ENCODE measurements at regions not wholly inside any gene's neighbourhood (a gene's known extent, or its start where the extent isn't known, plus 50 kb on each side); places are given as distances from the start of the nearest gene placed in this dataset.

DNA sequence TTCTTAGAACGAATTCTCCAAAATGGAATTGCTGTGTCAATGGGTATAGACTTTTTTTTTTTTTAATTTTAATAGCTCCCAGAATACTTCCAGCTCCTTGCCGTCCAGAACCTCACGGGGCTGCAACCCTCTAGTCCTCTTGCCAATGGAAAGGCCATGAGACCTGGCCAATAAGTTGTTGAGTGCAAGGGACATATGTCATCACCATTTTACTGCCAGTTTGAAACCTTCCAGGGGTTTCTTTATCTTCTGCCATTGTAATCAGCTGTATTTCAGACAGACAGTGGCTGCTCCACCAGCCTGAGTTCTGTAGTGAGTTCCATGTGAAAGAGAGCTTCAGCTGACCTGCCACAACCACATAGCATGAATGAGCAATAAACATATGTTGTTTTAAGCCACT, 95.0 kb upstream of the PTPRG start:
- TF ChIP-seq, protein P1, sequence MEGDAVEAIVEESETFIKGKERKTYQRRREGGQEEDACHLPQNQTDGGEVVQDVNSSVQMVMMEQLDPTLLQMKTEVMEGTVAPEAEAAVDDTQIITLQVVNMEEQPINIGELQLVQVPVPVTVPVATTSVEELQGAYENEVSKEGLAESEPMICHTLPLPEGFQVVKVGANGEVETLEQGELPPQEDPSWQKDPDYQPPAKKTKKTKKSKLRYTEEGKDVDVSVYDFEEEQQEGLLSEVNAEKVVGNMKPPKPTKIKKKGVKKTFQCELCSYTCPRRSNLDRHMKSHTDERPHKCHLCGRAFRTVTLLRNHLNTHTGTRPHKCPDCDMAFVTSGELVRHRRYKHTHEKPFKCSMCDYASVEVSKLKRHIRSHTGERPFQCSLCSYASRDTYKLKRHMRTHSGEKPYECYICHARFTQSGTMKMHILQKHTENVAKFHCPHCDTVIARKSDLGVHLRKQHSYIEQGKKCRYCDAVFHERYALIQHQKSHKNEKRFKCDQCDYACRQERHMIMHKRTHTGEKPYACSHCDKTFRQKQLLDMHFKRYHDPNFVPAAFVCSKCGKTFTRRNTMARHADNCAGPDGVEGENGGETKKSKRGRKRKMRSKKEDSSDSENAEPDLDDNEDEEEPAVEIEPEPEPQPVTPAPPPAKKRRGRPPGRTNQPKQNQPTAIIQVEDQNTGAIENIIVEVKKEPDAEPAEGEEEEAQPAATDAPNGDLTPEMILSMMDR (IDR thresholded peaks at IDR 0.05 in 2 of 3, conservative IDR thresholded peaks at IDR 0.05 in 1 of 3; ENCODE audit: control insufficient read depth in 2 of 3, extremely low read depth in 1 of 3, insufficient read depth in 1 of 3, low read depth in 3 of 3, low read length in 3 of 3) = no peak
- TF ChIP-seq EP300 (IDR thresholded peaks at IDR 0.05; ENCODE audit: borderline replicate concordance in 1 of 2, control insufficient read depth in 1 of 2, low read depth in 2 of 2, low read length in 2 of 2) (no peak), STAT1 (conservative IDR thresholded peaks at IDR 0.05) (no peak), KDM1A (IDR thresholded peaks at IDR 0.05; ENCODE audit: borderline replicate concordance) (no peak), ZZZ3 (IDR thresholded peaks at IDR 0.05; ENCODE audit: control insufficient read depth, insufficient read length, low read depth) (no peak), NR2C2 (IDR thresholded peaks at IDR 0.05; ENCODE audit: borderline replicate concordance, control insufficient read depth, insufficient read length, low read depth) (no peak), NFYB (IDR thresholded peaks at IDR 0.05; ENCODE audit: insufficient read depth, low read depth, low read length) (no peak), TCF12 (IDR thresholded peaks at IDR 0.05; ENCODE audit: low read depth, low read length) (no peak), BRCA1 (IDR thresholded peaks at IDR 0.05; ENCODE audit: low read depth, low read length) (no peak), TAF1 (IDR thresholded peaks at IDR 0.05; ENCODE audit: borderline replicate concordance, low read depth, low read length) (no peak), RAD21 (IDR thresholded peaks at IDR 0.05; ENCODE audit: insufficient read depth, low read depth, low read length) (no peak)
- TF ChIP-seq, protein P2, sequence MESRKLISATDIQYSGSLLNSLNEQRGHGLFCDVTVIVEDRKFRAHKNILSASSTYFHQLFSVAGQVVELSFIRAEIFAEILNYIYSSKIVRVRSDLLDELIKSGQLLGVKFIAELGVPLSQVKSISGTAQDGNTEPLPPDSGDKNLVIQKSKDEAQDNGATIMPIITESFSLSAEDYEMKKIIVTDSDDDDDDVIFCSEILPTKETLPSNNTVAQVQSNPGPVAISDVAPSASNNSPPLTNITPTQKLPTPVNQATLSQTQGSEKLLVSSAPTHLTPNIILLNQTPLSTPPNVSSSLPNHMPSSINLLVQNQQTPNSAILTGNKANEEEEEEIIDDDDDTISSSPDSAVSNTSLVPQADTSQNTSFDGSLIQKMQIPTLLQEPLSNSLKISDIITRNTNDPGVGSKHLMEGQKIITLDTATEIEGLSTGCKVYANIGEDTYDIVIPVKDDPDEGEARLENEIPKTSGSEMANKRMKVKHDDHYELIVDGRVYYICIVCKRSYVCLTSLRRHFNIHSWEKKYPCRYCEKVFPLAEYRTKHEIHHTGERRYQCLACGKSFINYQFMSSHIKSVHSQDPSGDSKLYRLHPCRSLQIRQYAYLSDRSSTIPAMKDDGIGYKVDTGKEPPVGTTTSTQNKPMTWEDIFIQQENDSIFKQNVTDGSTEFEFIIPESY (IDR thresholded peaks at IDR 0.05) = no peak
- TF ChIP-seq, protein P3, sequence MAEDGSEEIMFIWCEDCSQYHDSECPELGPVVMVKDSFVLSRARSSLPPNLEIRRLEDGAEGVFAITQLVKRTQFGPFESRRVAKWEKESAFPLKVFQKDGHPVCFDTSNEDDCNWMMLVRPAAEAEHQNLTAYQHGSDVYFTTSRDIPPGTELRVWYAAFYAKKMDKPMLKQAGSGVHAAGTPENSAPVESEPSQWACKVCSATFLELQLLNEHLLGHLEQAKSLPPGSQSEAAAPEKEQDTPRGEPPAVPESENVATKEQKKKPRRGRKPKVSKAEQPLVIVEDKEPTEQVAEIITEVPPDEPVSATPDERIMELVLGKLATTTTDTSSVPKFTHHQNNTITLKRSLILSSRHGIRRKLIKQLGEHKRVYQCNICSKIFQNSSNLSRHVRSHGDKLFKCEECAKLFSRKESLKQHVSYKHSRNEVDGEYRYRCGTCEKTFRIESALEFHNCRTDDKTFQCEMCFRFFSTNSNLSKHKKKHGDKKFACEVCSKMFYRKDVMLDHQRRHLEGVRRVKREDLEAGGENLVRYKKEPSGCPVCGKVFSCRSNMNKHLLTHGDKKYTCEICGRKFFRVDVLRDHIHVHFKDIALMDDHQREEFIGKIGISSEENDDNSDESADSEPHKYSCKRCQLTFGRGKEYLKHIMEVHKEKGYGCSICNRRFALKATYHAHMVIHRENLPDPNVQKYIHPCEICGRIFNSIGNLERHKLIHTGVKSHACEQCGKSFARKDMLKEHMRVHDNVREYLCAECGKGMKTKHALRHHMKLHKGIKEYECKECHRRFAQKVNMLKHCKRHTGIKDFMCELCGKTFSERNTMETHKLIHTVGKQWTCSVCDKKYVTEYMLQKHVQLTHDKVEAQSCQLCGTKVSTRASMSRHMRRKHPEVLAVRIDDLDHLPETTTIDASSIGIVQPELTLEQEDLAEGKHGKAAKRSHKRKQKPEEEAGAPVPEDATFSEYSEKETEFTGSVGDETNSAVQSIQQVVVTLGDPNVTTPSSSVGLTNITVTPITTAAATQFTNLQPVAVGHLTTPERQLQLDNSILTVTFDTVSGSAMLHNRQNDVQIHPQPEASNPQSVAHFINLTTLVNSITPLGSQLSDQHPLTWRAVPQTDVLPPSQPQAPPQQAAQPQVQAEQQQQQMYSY (CRISPR knock-in tag; IDR thresholded peaks at IDR 0.05) = no peak
